HEK293 (cell line): ENCODE measurements at regions not wholly inside any gene's neighbourhood (a gene's known extent, or its start where the extent isn't known, plus 50 kb on each side); places are given as distances from the start of the nearest gene placed in this dataset.

Source experiments
- CTCF ChIA-PET: fragments of 350-600 bp; formaldehyde crosslinking; extraction: SDS; loops from one replicate; lab custom pipeline; 2021; ENCODE audit warnings: antibody characterized with exemption; lab: Yijun Ruan, JAX
- POLR2A ChIA-PET: fragments of 300-600 bp; formaldehyde crosslinking; extraction: SDS; loops from one replicate; lab custom pipeline; 2020; ENCODE audit warnings: antibody characterized with exemption, inconsistent platforms; lab: Yijun Ruan, JAX
- H3K27ac ChIP-seq: fragments of 200-500 bp; sonication (Bioruptor generic); 2 replicates; pipeline ENCODE4 v1.5.1; 2014; ENCODE audit warnings: low read depth, low read length, control low read depth, inconsistent platforms; ENCODE audit errors: extremely low read depth
- H3K36me3 ChIP-seq, 2 experiments: fragments of 200-500 bp in 1 of 2; sonication (Bioruptor generic) in 1 of 2; 1 replicate in 1 of 2; 2 replicates in 1 of 2; pipeline ENCODE4 v1.5.1; 2014 to 2017; ENCODE audit warnings: inconsistent platforms in 2 of 2, low read length in 2 of 2; ENCODE audit not compliant: control insufficient read depth in 2 of 2, insufficient read depth in 1 of 2
- H3K4me1 ChIP-seq: fragments of 200-500 bp; sonication (Bioruptor generic); 2 replicates; pipeline ENCODE4 v1.5.1; 2014; ENCODE audit warnings: mild to moderate bottlenecking, low read length, inconsistent platforms; ENCODE audit not compliant: control insufficient read depth, insufficient read depth
- H3K4me3 ChIP-seq: 2 replicates; pipeline ENCODE4 v1.5.1; 2011; ENCODE audit warnings: low read depth, mild to moderate bottlenecking, control low read depth, low read length, moderate library complexity
- H3K9me3 ChIP-seq: fragments of 200-500 bp; sonication (Bioruptor generic); 2 replicates; pipeline ENCODE4 v1.5.1; 2014; ENCODE audit warnings: low read depth, low read length, inconsistent platforms; ENCODE audit not compliant: control insufficient read depth, insufficient read depth
- ATF2 ChIP-seq: fragments of 450-650 bp; formaldehyde crosslinking; IDR thresholded peaks from 2 replicates; pipeline ENCODE4 v1.5.1; 2016; ENCODE audit warnings: missing biosample characterization, missing genetic modification characterization, low read depth
- EGR2 ChIP-seq: fragments of 450-650 bp; formaldehyde crosslinking; IDR thresholded peaks from 2 replicates; pipeline ENCODE4 v1.5.1; 2016; ENCODE audit warnings: low read depth, missing biosample characterization, missing genetic modification characterization
- ELK4 ChIP-seq: IDR thresholded peaks from 2 replicates; pipeline ENCODE4 v1.6.1; 2011; ENCODE audit warnings: mild to moderate bottlenecking, low read depth, low read length, borderline replicate concordance
- GLIS2 ChIP-seq: fragments of 450-650 bp; formaldehyde crosslinking; IDR thresholded peaks from 2 replicates; pipeline ENCODE4 v1.5.1; 2016; ENCODE audit warnings: missing biosample characterization, missing genetic modification characterization
- IKZF3 ChIP-seq: fragments of 450-650 bp; IDR thresholded peaks from 2 replicates; pipeline ENCODE4 v1.5.0; 2018; ENCODE audit warnings: missing biosample characterization, mild to moderate bottlenecking, missing genetic modification characterization, moderate library complexity
- KLF10 ChIP-seq: fragments of 450-650 bp; IDR thresholded peaks from 2 replicates; pipeline ENCODE4 v1.5.1; 2018; ENCODE audit warnings: missing biosample characterization, mild to moderate bottlenecking, missing genetic modification characterization
- OSR2 ChIP-seq: fragments of 450-650 bp; formaldehyde crosslinking; IDR thresholded peaks from 2 replicates; pipeline ENCODE4 v1.5.1; 2016; ENCODE audit warnings: missing biosample characterization, missing genetic modification characterization
- PRDM6 ChIP-seq: fragments of 450-650 bp; formaldehyde crosslinking; IDR thresholded peaks from 2 replicates; pipeline ENCODE4 v1.5.1; 2017; ENCODE audit warnings: missing biosample characterization, missing genetic modification characterization
- SALL2 ChIP-seq: fragments of 450-650 bp; formaldehyde crosslinking; IDR thresholded peaks from 2 replicates; pipeline ENCODE4 v1.5.0; 2017; ENCODE audit warnings: missing biosample characterization, mild to moderate bottlenecking, missing genetic modification characterization, borderline replicate concordance
- SCRT2 ChIP-seq: fragments of 450-650 bp; formaldehyde crosslinking; IDR thresholded peaks from 2 replicates; pipeline ENCODE4 v1.5.1; 2016; ENCODE audit warnings: missing biosample characterization, missing genetic modification characterization
- SETDB1 ChIP-seq: IDR thresholded peaks from one replicate; pipeline ENCODE4 v1.6.1; 2017; ENCODE audit warnings: mild to moderate bottlenecking, low read length, moderate library complexity, mixed read lengths; ENCODE audit not compliant: insufficient read length
- TCF7L2 ChIP-seq: IDR thresholded peaks from 2 replicates; pipeline ENCODE4 v1.6.1; 2011; ENCODE audit warnings: low read depth, mild to moderate bottlenecking, inconsistent platforms, low read length, moderate library complexity, borderline replicate concordance
- ZBTB21 ChIP-seq: fragments of 450-650 bp; formaldehyde crosslinking; IDR thresholded peaks from 2 replicates; pipeline ENCODE4 v1.5.1; 2017; ENCODE audit warnings: missing biosample characterization, missing genetic modification characterization
- ZFP37 ChIP-seq: fragments of 450-650 bp; formaldehyde crosslinking; IDR thresholded peaks from 2 replicates; pipeline ENCODE4 v1.5.1; 2016; ENCODE audit warnings: missing biosample characterization, missing genetic modification characterization
- ZFP69B ChIP-seq: fragments of 450-650 bp; formaldehyde crosslinking; IDR thresholded peaks from 2 replicates; pipeline ENCODE4 v1.5.1; 2016; ENCODE audit warnings: missing biosample characterization, missing genetic modification characterization
- ZNF148 ChIP-seq: fragments of 450-650 bp; formaldehyde crosslinking; IDR thresholded peaks from 2 replicates; pipeline ENCODE4 v1.5.0; 2017; ENCODE audit warnings: missing biosample characterization, missing genetic modification characterization, borderline replicate concordance
- ZNF221 ChIP-seq: fragments of 450-650 bp; formaldehyde crosslinking; IDR thresholded peaks from 2 replicates; pipeline ENCODE4 v1.5.1; 2017; ENCODE audit warnings: missing biosample characterization, missing genetic modification characterization, borderline replicate concordance
- ZNF223 ChIP-seq: fragments of 450-650 bp; formaldehyde crosslinking; IDR thresholded peaks from 2 replicates; pipeline ENCODE4 v1.5.1; 2016; ENCODE audit warnings: missing biosample characterization, missing genetic modification characterization
- ZNF239 ChIP-seq: fragments of 450-650 bp; formaldehyde crosslinking; IDR thresholded peaks from 2 replicates; pipeline ENCODE4 v1.5.1; 2016; ENCODE audit warnings: missing biosample characterization, missing genetic modification characterization
- ZNF366 ChIP-seq: fragments of 450-650 bp; formaldehyde crosslinking; conservative IDR thresholded peaks from 2 replicates; pipeline ENCODE4 v1.5.1; 2016; ENCODE audit warnings: missing biosample characterization, missing genetic modification characterization
- ZNF48 ChIP-seq: fragments of 450-650 bp; formaldehyde crosslinking; IDR thresholded peaks from 2 replicates; pipeline ENCODE4 v1.5.1; 2016; ENCODE audit warnings: missing biosample characterization, missing genetic modification characterization
- ZNF501 ChIP-seq: fragments of 450-650 bp; formaldehyde crosslinking; IDR thresholded peaks from 2 replicates; pipeline ENCODE4 v1.5.1; 2016; ENCODE audit warnings: missing biosample characterization, missing genetic modification characterization
- ZNF521 ChIP-seq: fragments of 450-650 bp; formaldehyde crosslinking; IDR thresholded peaks from 2 replicates; pipeline ENCODE4 v1.5.1; 2017; ENCODE audit warnings: missing biosample characterization, mild to moderate bottlenecking, missing genetic modification characterization
- ZNF558 ChIP-seq: fragments of 450-650 bp; formaldehyde crosslinking; IDR thresholded peaks from 2 replicates; pipeline ENCODE4 v1.5.1; 2016; ENCODE audit warnings: missing biosample characterization, missing genetic modification characterization
- ZNF571 ChIP-seq: fragments of 450-650 bp; formaldehyde crosslinking; IDR thresholded peaks from 2 replicates; pipeline ENCODE4 v1.5.0; 2017; ENCODE audit warnings: missing biosample characterization, missing genetic modification characterization
- ZNF600 ChIP-seq: fragments of 450-650 bp; formaldehyde crosslinking; IDR thresholded peaks from 2 replicates; pipeline ENCODE4 v1.5.1; 2016; ENCODE audit warnings: missing biosample characterization, missing genetic modification characterization
- ZNF660 ChIP-seq: fragments of 450-650 bp; IDR thresholded peaks from 2 replicates; pipeline ENCODE4 v1.5.1; 2018; ENCODE audit warnings: missing biosample characterization, mild to moderate bottlenecking, missing genetic modification characterization
- ZNF664 ChIP-seq: fragments of 450-650 bp; formaldehyde crosslinking; IDR thresholded peaks from 2 replicates; pipeline ENCODE4 v1.5.1; 2016; ENCODE audit warnings: missing biosample characterization, missing genetic modification characterization
- ZNF701 ChIP-seq: fragments of 450-650 bp; formaldehyde crosslinking; IDR thresholded peaks from 2 replicates; pipeline ENCODE4 v1.5.1; 2016; ENCODE audit warnings: missing biosample characterization, missing genetic modification characterization
- ZNF776 ChIP-seq: fragments of 450-650 bp; formaldehyde crosslinking; IDR thresholded peaks from 2 replicates; pipeline ENCODE4 v1.5.0; 2017; ENCODE audit warnings: missing biosample characterization, missing genetic modification characterization, borderline replicate concordance
- ZSCAN5A ChIP-seq: fragments of 450-650 bp; formaldehyde crosslinking; IDR thresholded peaks from 2 replicates; pipeline ENCODE4 v1.5.1; 2016; ENCODE audit warnings: missing biosample characterization, missing genetic modification characterization

GRCh38 chr6:27631609-27631916 lies 158.7 kb upstream of the ZNF184 start:
- POLR2A ChIA-PET, result interaction anchor here (0.6 to 3.0 kb wide), 13 partner anchors 11 to 484 kb away, joined by 3 to 19 read pairs (median 4); a partner anchor contains a TSS
- CTCF ChIA-PET, result interaction anchor here (0.8 to 2.5 kb wide), 13 partner anchors 10 to 379 kb away, joined by 3 to 19 read pairs (median 4); partner anchors contain the start of gene POM121L2
- TF ChIP-seq ZNF701 (no peak), KLF10 (tag by site-specific recombination) (no peak), ZNF223 (tag by site-specific recombination) (no peak), ZNF501 (no peak), ZNF521 (tag by site-specific recombination) (no peak), TCF7L2 (0 out of 2 replicates have a peak, but pooled peaks have one; percentile 0), ZNF239 (tag by site-specific recombination) (no peak), ZNF366 (tag by site-specific recombination) (peak; percentile 96), ZNF776 (tag by site-specific recombination) (no peak), ZFP37 (tag by site-specific recombination) (0 out of 2 replicates have a peak, but pooled peaks have one; percentile 9), PRDM6 (tag by site-specific recombination) (no peak), ATF2 (tag by site-specific recombination) (no peak), OSR2 (tag by site-specific recombination) (no peak), ZNF221 (no peak), ZNF148 (no peak), ZNF664 (tag by site-specific recombination) (no peak), SETDB1 (no peak), EGR2 (tag by site-specific recombination) (no peak), ZFP69B (tag by site-specific recombination) (no peak), GLIS2 (tag by site-specific recombination) (no peak), SCRT2 (no peak), ZNF660 (no peak), ZBTB21 (tag by site-specific recombination) (no peak), ZNF558 (0 out of 2 replicates have a peak, but pooled peaks have one; percentile 5), ZNF600 (tag by site-specific recombination) (no peak), ZNF571 (tag by site-specific recombination) (no peak), SALL2 (no peak), ZNF48 (tag by site-specific recombination) (no peak), ZSCAN5A (tag by site-specific recombination) (no peak), IKZF3 (tag by site-specific recombination) (peak; percentile 81; the same call in 1 of the 2 replicates), ELK4 (no peak)
- H3K4me1 ChIP-seq, result peaks cover 8% of the 10 kb centered on the region; the same call in 1 of the 2 replicates
- no peak overlapping the region for H3K4me3 ChIP-seq
- no peaks in the 10 kb centered on the region for H3K9me3 ChIP-seq
- H3K27ac ChIP-seq, result no peak overlapping the region
- no peaks in the 10 kb centered on the region for H3K36me3 ChIP-seq
